ENCODE measurements at regions not wholly inside any gene's neighbourhood (a gene's known extent, or its start where the extent isn't known, plus 50 kb on each side); places are given as distances from the start of the nearest gene placed in this dataset.

DNA sequence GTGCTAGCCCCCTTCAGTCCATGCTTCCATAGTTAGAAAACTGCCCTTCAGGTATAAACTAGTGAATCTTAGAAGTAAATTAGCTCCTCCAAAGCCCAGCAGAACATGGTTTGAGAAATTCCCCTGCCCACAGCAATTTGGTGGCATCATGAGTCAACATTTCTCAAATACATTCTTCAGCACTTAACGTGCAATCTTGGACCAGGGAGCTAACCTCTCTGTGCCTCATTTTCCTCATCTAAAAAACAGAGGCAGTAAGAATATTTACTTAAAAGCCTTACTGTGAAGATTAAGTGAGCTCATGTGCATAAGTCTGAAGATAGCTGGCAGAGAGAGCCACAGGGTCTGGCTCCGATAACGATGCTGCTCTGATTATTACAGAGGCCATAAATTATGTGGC is 800.7 kb upstream of the AMELY start:
- TF ChIP-seq, protein P1, sequence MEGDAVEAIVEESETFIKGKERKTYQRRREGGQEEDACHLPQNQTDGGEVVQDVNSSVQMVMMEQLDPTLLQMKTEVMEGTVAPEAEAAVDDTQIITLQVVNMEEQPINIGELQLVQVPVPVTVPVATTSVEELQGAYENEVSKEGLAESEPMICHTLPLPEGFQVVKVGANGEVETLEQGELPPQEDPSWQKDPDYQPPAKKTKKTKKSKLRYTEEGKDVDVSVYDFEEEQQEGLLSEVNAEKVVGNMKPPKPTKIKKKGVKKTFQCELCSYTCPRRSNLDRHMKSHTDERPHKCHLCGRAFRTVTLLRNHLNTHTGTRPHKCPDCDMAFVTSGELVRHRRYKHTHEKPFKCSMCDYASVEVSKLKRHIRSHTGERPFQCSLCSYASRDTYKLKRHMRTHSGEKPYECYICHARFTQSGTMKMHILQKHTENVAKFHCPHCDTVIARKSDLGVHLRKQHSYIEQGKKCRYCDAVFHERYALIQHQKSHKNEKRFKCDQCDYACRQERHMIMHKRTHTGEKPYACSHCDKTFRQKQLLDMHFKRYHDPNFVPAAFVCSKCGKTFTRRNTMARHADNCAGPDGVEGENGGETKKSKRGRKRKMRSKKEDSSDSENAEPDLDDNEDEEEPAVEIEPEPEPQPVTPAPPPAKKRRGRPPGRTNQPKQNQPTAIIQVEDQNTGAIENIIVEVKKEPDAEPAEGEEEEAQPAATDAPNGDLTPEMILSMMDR (IDR thresholded peaks at IDR 0.05) = no peak
- TF ChIP-seq POLR2A (IDR thresholded peaks at IDR 0.05) = no peak
